ENCODE measurements at regions not wholly inside any gene's neighbourhood (a gene's known extent, or its start where the extent isn't known, plus 50 kb on each side); places are given as distances from the start of the nearest gene placed in this dataset.

GRCh38 chr7:32131091-32131490 lies 60.9 kb upstream of the PDE1C start:
- DNase-seq, result no peak

GRCh38 chr7:32126843-32127242 lies 56.6 kb upstream of the PDE1C start:
- no peak for DNase-seq
